HTR-8/SVneo (cell line): ENCODE measurements at regions not wholly inside any gene's neighbourhood (a gene's known extent, or its start where the extent isn't known, plus 50 kb on each side); places are given as distances from the start of the nearest gene placed in this dataset.
A peak's percentile ranks its signal among the peaks of the same experiment; 100 is the strongest.

ENCODE experiments used
- DNase-seq: peaks from one replicate; pipeline ENCODE4 v3.0.0; 2011; ENCODE audit warnings: low spot score, mixed read lengths; ENCODE audit not compliant: insufficient read length
- FAIRE-seq: peaks from 2 replicates; lab custom pipeline; 2011; peaks lifted over from hg19 to GRCh38; lab: Jason Lieb, UNC

DNA sequence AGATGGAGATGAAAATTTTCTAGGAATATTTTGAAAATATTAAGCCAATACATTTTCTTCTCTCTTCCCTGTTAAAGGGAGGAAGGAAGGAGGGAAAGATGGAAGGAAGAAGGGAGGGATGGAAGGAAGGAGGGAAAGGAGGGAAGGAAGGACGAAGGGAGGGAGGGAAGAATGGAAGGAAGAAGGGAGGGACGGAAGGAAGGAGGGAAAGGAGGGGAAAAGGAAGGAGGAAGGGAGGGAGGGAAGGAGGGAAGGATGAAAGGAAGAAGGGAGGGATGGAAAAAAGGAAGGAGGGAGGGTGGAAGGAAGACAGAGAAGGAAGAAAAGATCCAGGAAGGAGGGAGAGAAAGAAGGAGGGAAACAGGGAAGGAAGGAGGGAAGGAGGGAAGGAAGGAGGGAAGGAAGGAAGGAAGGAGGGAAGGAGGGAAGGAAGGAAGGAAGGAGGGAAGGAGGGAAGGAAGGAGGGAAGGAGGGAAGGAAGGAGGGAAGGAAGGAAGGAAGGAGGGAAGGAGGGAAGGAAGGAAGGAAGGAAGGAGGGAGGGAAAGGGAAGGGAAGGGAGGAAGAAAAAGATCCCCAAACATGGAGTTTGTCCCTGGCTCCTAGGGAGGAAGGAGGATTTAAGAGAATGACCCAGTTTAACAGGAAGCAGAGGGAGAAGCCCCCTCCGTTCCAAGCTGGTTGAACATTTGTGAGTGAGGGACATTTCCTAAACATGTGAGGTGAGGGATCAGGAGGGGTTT lies 70.3 kb upstream of the NEURL1B start:
- FAIRE-seq (no peak), DNase-seq (no peak)

GRCh38 chr5:172569861-172570558 lies 71.1 kb upstream of the NEURL1B start:
- FAIRE-seq = no peak
- no peak for DNase-seq

DNA sequence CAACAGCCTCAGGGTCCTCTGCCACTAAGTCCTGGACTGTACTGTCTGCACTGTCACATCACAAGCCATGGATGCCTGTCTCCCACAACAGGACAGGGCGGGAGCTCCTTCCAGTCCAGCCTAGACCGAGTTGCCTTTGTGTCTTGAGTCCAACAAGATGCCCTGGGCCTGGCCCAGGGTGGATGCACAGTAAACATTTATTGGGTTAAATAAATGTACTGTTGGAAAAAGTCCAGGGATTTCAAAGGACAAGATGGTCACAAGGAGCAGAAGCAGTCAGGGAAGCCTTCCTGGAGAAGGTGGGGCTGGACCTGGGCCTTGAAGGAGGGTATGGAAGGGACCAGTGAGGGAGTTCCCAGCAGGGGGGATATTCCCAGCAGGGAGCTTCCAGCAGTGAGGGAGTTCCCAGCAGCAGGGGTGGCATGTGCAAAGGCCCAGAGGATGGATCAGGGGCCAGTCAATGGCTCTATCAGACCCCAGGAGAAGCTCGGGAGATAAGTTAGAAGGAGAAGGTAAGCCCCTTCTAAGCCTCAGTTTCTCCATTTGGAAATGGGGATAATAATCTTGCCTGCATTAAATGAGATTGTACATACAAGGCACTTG lies 72.7 kb upstream of the NEURL1B start:
- DNase-seq (no peak), FAIRE-seq (no peak)

DNA sequence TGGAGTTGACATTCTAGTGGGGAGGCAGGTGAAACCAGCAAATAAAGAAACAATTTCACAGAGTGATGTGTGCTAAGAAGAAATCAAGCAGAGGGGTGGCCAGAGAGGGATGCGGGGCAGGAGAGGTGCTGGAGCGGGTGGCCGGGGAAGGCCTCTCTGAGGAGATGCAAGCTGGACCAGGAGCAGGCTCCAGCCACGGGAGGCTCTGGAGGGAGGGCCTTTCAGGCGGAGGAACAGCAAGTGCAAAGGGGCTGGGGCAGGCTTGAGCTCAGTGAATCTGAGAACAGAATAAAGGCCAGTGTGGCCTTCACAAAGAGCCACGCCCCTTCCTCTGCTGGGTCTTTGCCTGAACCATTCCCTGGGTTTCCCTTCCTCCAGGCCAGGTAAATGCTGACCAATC lies 73.2 kb upstream of the NEURL1B start:
- FAIRE-seq = no peak
- no peak for DNase-seq

DNA sequence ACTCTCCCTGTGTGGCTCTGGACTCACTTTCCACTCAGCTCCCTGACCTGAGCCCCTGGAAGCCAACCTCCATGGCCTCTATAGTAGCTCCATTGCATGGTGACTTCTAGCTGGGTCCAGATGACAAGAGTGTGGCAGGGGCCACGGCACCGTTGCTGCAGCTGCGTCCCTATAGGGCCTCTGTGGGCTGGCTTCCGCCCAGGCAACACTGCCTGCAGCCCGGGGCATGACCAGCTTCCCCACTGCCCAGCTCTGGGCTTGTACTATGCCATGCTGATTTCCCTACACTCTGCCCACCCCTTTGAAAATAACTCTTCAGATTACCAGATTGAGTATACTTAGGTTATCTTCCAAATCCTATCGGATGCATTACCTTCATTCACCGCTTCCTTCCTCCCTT lies 73.8 kb upstream of the NEURL1B start:
- FAIRE-seq = no peak
- no peak for DNase-seq

GRCh38 chr5:172565931-172566665 lies 75.0 kb upstream of the NEURL1B start:
- FAIRE-seq (no peak), DNase-seq (no peak)

DNA sequence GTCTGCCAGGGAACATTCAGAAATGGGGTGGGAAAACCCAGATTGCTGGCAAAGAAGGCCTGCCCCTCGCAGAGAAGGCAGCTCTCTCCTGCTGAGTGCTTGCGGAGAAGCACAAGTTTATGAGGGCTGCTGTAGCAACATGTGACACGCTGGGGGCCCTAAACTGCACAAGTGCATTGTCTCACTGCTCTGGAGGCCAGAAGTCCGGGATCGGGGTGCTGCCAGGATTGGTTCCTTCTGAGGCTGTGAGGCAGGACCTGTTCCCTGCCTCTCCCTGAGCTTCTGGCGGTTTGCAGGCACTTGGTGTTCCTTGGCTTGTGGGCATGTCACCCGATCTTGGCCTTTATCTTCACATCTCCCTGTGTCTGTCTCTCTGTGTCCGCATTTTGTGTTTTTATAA lies 75.6 kb upstream of the NEURL1B start:
- FAIRE-seq (no peak), DNase-seq (no peak)

GRCh38 chr5:172564883-172565282 lies 76.2 kb upstream of the NEURL1B start:
- FAIRE-seq (no peak), DNase-seq (no peak)

DNA sequence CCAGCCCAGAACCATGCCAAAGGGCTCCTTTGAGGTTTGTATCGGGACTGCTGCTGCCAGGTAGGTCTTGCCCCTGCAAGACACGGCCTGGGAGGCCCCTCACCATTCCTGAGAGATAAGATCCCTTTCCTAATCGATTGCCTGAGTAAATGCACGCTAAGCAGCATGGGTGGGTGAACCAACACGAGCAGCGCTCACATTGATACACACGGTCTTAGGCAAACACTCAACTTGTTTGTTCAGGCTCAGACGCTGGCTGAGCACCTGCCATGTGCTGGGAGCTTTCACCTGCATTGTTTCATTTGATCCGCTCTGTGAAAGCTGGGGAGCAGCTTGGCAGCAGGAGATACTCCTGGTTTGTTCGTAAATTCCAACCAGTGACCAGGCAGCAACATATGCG lies 76.9 kb upstream of the NEURL1B start:
- no peak for DNase-seq
- no peak for FAIRE-seq

GRCh38 chr5:172562443-172562842 lies 78.6 kb upstream of the NEURL1B start:
- no peak for DNase-seq
- no peak for FAIRE-seq

DNA sequence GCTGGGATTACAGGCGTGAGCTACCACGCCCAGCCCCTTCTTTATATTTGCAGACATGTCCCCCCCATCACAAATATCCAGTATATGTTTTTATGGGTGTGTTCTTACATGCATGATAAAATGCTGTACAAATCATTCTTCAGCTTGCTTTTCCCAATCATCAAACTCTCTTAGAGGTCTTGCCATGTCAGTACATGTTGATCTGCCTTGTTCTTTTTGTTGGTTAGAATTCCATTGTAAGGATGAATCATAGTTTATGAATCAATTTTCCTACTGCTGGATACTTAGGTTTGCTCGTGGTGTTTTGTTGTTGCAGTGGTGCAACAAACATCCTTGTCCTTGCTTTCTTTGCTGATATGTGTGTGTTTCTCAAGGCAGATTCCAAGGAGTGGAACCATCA lies 79.9 kb upstream of the NEURL1B start:
- FAIRE-seq = no peak

DNA sequence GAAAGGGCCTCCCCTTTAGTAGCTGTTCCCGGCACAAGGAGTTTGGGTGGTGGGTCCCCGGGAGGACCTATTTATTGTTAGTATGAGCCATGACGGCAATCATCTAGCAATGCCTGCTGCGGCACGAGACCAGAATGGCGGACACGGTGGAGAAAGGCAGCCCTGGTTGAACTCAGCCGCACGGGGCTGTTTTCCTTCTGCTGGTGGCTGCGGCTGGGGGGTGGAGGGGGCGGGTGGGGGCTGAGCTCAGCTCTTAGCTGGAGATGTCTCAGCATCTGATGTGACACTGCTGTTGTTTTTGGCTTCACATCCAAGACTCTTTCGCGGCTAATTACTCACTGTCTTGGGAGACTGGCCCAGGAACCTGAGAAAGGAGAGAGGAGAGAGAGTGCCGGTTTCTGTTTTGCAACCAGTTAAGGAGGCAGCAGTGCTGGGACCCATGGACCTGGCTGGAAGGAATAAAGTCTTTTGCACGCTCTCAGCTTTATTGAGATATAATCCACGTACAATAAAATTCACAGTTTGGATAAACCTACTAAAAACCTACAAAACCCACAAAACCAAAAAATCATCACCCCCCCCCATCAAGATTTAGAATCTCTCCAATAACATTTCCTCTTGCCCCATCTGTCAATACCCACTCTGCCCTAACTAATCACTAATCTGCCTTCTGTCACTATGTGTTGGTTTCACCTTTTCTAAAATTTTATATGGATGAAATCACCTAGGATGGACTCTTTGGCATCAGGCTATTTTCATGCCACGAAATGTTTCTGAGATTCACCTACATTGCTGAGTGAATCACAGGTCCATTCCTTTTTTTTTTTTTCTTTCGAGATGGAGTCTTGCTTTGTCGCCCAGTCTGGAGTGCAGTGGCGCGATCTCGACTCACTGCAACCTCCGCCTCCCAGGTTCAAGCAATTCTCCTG lies 81.8 kb upstream of the NEURL1B start:
- no peak for FAIRE-seq
- peak; percentile 88 for DNase-seq

More for the DNA sequence above, 79.9 kb upstream of the NEURL1B start:
- DNase-seq = peak; percentile 29

DNA sequence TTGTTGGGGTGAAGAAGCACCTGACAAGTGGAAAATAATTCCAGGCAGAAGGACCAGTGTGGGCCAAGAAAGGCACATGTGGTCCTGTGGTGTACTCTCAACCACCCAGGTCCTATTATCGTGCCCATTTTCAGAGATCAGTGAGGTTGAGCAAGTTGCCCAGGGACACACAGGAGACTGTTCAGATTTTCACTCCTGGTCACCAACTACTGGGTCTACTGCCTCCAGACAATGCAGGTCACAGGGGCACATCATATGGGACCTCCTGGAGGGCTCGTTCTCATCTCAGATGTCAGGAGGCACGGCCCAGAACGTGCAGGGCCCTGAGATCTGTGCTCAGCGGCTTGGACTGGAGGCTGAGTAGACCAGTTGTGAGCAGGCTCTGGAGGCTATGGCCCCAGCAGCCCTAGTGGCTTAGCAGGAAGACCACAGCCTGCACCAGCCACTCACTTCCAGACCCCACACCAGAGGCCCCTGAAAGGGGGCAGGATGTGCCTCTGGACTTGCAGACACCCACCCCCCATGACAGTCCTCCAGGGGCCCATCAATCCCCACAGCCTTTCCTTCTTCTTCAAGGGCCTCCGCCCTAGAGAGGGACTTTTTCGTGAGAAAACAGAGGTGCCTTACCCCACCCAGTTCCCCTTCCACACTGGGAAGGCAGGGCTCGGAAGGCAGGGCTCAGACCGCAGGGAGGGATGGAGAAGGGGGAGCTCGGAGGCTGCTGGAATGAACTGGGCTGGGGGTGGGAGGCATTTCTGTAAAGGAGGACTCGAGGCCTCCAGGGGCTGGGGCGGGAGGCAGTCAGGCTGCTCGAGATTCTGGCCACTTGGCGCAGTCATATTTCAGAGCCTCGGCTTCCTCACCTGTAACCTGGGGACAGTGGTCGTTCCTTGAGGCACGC lies 82.7 kb upstream of the NEURL1B start:
- DNase-seq = no peak
- FAIRE-seq = no peak

- FAIRE-seq (no peak), DNase-seq (no peak)
Observed at GRCh38 chr5:172556971-172557461, 84.0 kb upstream of the NEURL1B start.

DNA sequence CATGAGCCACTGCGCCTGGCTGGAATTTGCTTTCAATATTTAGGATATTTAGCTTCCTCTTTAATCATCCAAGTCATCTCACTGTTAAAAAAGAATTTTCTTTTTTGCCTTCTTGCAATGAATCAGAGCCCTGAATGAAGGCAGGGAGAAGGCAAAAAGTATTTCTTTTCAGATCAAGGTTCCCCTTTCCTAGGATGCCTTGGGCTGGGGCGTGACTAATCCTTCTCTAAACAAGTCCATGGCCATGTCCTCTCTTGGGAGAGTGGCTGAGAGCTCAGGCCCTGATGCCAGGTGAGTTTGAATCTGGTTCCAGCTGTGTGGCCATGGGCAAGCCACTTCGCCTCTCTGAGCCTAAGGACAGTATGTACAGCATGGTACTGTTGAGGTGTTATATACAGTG lies 84.8 kb upstream of the NEURL1B start:
- DNase-seq (no peak), FAIRE-seq (no peak)

- FAIRE-seq (no peak), DNase-seq (no peak)
Observed at GRCh38 chr5:172554562-172554961, 86.5 kb upstream of the NEURL1B start.

DNA sequence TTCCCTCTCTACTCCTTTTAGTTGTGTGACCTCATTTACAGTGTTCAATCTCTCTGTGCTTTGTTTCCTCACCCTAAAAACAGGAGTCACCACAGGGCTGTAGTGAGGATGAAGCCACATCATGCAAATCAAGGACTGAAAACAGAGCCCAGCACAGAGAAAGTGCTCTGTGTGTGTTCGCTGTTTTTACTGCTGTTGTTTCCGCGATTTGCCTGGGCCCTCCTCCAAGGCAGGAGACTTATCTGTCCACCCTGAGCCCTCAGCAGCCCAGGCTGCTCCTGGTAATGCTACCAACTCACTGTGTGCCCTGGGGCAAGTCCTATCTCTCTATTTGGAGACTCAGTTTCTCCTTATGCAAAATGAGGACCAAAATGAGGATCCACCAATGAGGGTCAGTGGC lies 87.2 kb upstream of the NEURL1B start:
- FAIRE-seq (no peak), DNase-seq (no peak)

GRCh38 chr5:172553167-172553566 lies 87.9 kb upstream of the NEURL1B start:
- no peak for FAIRE-seq

GRCh38 chr5:172550996-172551395 lies 90.1 kb upstream of the NEURL1B start:
- FAIRE-seq = no peak

More at GRCh38 chr5:172553167-172553566, 87.9 kb upstream of the NEURL1B start:
- DNase-seq = no peak

More at GRCh38 chr5:172550996-172551395, 90.1 kb upstream of the NEURL1B start:
- no peak for DNase-seq
